Heart left ventricle (tissue), 16 donors: ENCODE measurements at regions not wholly inside any gene's neighbourhood (a gene's known extent, or its start where the extent isn't known, plus 50 kb on each side); places are given as distances from the start of the nearest gene placed in this dataset.

Source experiments
- ATAC-seq, 4 donors: fragments of 200-7000 bp; cut with Tn5 transposase; one replicate each; pipeline ENCODE4 v1.9.1; 2020 to 2022; ENCODE audit warnings: moderate library complexity in 4 of 4, mild to moderate bottlenecking in 3 of 4, moderate number of reproducible peaks in 1 of 4
- DNase-seq, 5 donors: peaks; one replicate each; pipeline ENCODE4 v3.0.0-alpha.2; 2020
- H3K27ac ChIP-seq, 12 donors: fragments of 200-600 bp; sonication (generic) in 4 of 12; one replicate each; pipeline versions ENCODE4 v1.5.0 to v1.8.0; 2016 to 2022; ENCODE audit warnings: mild to moderate bottlenecking in 2 of 12
- H3K27me3 ChIP-seq, 9 donors: fragments of 200-600 bp; sonication (generic) in 2 of 9; one replicate each; pipeline versions ENCODE4 v1.5.1 to v1.8.0; 2016 to 2022; ENCODE audit warnings: mild to moderate bottlenecking in 3 of 9
- H3K36me3 ChIP-seq, 9 donors: fragments of 200-600 bp; sonication (generic) in 2 of 9; one replicate each; pipeline versions ENCODE4 v1.5.0 to v1.8.0; 2018 to 2022; ENCODE audit warnings: mild to moderate bottlenecking in 2 of 9
- H3K4me1 ChIP-seq, 12 donors: fragments of 200-600 bp; sonication (generic) in 4 of 12; one replicate each; pipeline versions ENCODE4 v1.5.0 to v1.8.0; 2016 to 2022; ENCODE audit warnings: mild to moderate bottlenecking in 3 of 12
- H3K4me3 ChIP-seq, 12 donors: fragments of 200-600 bp; sonication (generic) in 4 of 12; one replicate each; pipeline versions ENCODE4 v1.5.0 to v1.8.0; 2017 to 2022; ENCODE audit warnings: mild to moderate bottlenecking in 9 of 12, moderate library complexity in 4 of 12
- H3K9me3 ChIP-seq, 12 donors: fragments of 200-600 bp; sonication (generic) in 4 of 12; one replicate each; pipeline versions ENCODE4 v1.5.0 to v1.8.0; 2016 to 2022; ENCODE audit warnings: mild to moderate bottlenecking in 1 of 12
- CTCF ChIP-seq, 12 donors: fragments of 200-600 bp; sonication (generic) in 4 of 12; IDR thresholded peaks; one replicate each; pipeline versions ENCODE4 v1.5.0 to v1.8.0; 2018 to 2022; ENCODE audit warnings: antibody characterized with exemption in 12 of 12, mild to moderate bottlenecking in 5 of 12
- POLR2A ChIP-seq, 2 donors: fragments of 450-650 bp; IDR thresholded peaks; one replicate each; pipeline ENCODE4 v1.6.1; 2017; ENCODE audit warnings: antibody characterized with exemption in 2 of 2, mild to moderate bottlenecking in 2 of 2, moderate library complexity in 2 of 2
- WGBS, 4 donors: extraction: QIAGEN DNeasy Blood & Tissue Kit in 2 of 4; methylation state at CpG; one replicate each; pipeline versions ENCODE4 v1.1.5 to v1.1.7; 2013 to 2018; 5-methylcytosine and 5-hydroxymethylcytosine counted together
- intact Hi-C, 10 donors: fragments of 100-400 bp; cut with DNase I; formaldehyde crosslinking; loops; one replicate each; pipeline versions ENCODE4 v1.11.1 to v1.14.2; 2022
- donor health status: ischemic (EF 13 %, LVEDD 7.1; RV severe dilation, severe dysfunction).
- donor health status: healthy with polysubstance abuse.
- donor health status: DM: no; HTN: yes; CAD: no.
- donor health status: DM: no; HTN: no; CAD: no.
- donor health status: ischemic (EF 25% LVEDD 6.9; RV normal size, moderate dysfunction).
- donor health status: ischemic (EF 25% LVEDD 5.7; RV mildly dilated, moderate dysfunction).
- donor health status: healthy.
- donor health status: DM: yes; HTN: yes; CAD: no.
- donor health status: ischemic (EF 35%, LVEDD 5.7; RV mildly dilated, moderate dysfunction).
- donor health status: nonischemic (EF 11% LVEDD 7.7; RV severe dilation, severe dysfunction).
- donor health status: DM: yes; HTN: yes; CAD: no.
- donor health status: PGD.
- donor health status: ischemic (EF 29% LVEDD 5.4; RV normal size, mild dysfunction).
- donor health status: nonischemic (EF 23%, LVEDD 6.1; RV moderate dilation, normal function).

- WGBS, 4 donors: 81 to 85% (median 82%) methylated on average over 9 of the region's 9 CpGs
- no peaks in the 10 kb centered on the region for H3K27me3 ChIP-seq
- DNase-seq: no peak
- peaks cover 0 to 15% (median 5%) of the 10 kb centered on the region in 12 donors for H3K9me3 ChIP-seq
- ATAC-seq: no peak
- TF ChIP-seq CTCF (IDR thresholded peaks at IDR 0.05) (no peak), POLR2A (IDR thresholded peaks at IDR 0.05) (no peak)
- H3K4me1 ChIP-seq: no peaks in the 10 kb centered on the region
- no peak overlapping the region for H3K27ac ChIP-seq
- H3K36me3 ChIP-seq: no peaks in the 10 kb centered on the region
- H3K4me3 ChIP-seq: no peak overlapping the region
- intact Hi-C loops: no loop called here
These were observed 102.5 kb upstream of the SSTR1 start for GRCh38 chr14:38105106-38105702.

GRCh38 chr14:38107216-38107631, 100.5 kb upstream of the SSTR1 start:
- no peak for DNase-seq
- Histone ChIP-seq H3K27ac (no peak overlapping the region), H3K4me1 (no peaks in the 10 kb centered on the region), H3K4me3 (no peak overlapping the region), H3K9me3 (peaks cover 0 to 4% (median 0%) of the 10 kb centered on the region in 12 donors), H3K27me3 (no peaks in the 10 kb centered on the region), H3K36me3 (no peaks in the 10 kb centered on the region)
- intact Hi-C loops: no loop called here
- ATAC-seq: no peak
- 73 to 81% (median 75%) methylated on average over 2 of the region's 2 CpGs for WGBS, 4 donors
- TF ChIP-seq POLR2A (IDR thresholded peaks at IDR 0.05) (no peak), CTCF (IDR thresholded peaks at IDR 0.05) (no peak)

GRCh38 chr14:38108681-38109080, 99.0 kb upstream of the SSTR1 start:
- no peak for ATAC-seq
- Histone ChIP-seq H3K9me3 (peaks cover 0 to 4% (median 0%) of the 10 kb centered on the region in 12 donors), H3K27me3 (no peaks in the 10 kb centered on the region), H3K4me3 (no peak overlapping the region), H3K36me3 (no peaks in the 10 kb centered on the region), H3K4me1 (no peaks in the 10 kb centered on the region), H3K27ac (no peak overlapping the region)
- WGBS, 4 donors: 59 to 66% (median 64%) methylated on average over 2 of the region's 2 CpGs
- TF ChIP-seq CTCF (IDR thresholded peaks at IDR 0.05) (no peak), POLR2A (IDR thresholded peaks at IDR 0.05) (no peak)
- intact Hi-C loops: no loop called here
- no peak for DNase-seq

- DNase-seq (no peak), ATAC-seq (no peak)
- Histone ChIP-seq H3K27ac (no peak overlapping the region), H3K27me3 (no peaks in the 10 kb centered on the region), H3K9me3 (no peaks in the 10 kb centered on the region), H3K36me3 (no peaks in the 10 kb centered on the region), H3K4me1 (no peaks in the 10 kb centered on the region), H3K4me3 (no peak overlapping the region)
- 53 to 57% (median 55%) methylated on average over 1 of the region's 1 CpG for WGBS, 4 donors
- TF ChIP-seq CTCF (IDR thresholded peaks at IDR 0.05) (no peak), POLR2A (IDR thresholded peaks at IDR 0.05) (no peak)
- intact Hi-C loops: no loop called here
These were observed 97.4 kb upstream of the SSTR1 start for GRCh38 chr14:38110258-38110657.
